GM18519 (cell line): ENCODE measurements at regions not wholly inside any gene's neighbourhood (a gene's known extent, or its start where the extent isn't known, plus 50 kb on each side); places are given as distances from the start of the nearest gene placed in this dataset.

Experiments
- ATAC-seq: cut with Tn5 transposase; IDR thresholded peaks from one replicate; pipeline ENCODE4 v1.9.1; 2021; ENCODE audit warnings: mild to moderate bottlenecking, moderate library complexity; ENCODE audit not compliant: unreplicated experiment, low FRiP score

GRCh38 chr6:88263591-88263990 lies 97.4 kb upstream of the CNR1 start:
- no peak for ATAC-seq

DNA sequence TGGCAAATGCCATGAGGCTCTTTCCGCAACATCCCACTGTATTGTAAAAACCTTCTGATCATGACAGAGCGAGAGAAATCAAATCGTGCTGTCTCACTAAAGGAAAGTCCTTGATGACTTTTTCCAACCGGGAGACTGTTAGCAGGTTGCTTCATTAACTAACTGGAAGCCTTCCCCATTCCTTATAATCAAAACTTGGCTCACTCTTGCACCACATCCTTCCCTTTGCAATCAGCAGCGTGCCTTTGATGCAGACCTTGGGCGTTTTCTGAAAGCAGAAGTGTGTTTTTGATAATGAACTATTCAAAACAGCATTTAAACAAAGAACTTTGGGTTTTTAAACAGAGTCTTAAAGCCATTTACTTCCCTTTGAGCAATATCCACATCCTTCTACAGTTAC lies 96.2 kb upstream of the CNR1 start:
- no peak for ATAC-seq

GRCh38 chr6:88251301-88251700 lies 85.2 kb upstream of the CNR1 start:
- no peak for ATAC-seq

DNA sequence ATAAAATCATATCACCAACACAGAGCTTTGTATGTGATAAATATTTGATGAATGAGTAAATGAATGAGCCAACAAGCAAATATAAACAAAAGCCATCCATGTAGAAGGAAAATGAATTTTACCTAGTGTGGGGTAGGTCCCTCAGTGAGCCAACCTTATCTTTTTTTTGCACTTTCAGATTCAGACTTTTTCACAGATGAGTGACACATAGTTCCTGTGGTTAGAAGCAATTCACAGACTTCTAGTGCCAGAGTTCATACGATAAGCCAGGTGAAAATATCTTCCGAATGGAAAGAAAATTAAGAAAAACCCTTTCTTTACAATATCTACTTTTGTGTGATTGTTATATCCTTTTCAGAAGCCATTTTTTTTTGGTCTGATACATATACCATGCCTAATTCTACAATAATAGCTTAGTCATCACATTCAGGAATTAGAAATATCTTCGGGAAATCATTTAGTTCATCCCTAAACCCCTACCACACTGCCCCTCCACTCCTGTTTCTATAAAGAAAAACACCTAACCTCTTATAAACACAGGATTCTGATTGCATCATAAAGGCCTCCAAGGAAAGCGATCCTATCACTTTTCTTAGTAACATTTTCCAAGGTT lies 82.7 kb upstream of the CNR1 start:
- ATAC-seq = no peak

- ATAC-seq = no peak
These were observed 80.5 kb upstream of the CNR1 start for GRCh38 chr6:88246654-88247053.

DNA sequence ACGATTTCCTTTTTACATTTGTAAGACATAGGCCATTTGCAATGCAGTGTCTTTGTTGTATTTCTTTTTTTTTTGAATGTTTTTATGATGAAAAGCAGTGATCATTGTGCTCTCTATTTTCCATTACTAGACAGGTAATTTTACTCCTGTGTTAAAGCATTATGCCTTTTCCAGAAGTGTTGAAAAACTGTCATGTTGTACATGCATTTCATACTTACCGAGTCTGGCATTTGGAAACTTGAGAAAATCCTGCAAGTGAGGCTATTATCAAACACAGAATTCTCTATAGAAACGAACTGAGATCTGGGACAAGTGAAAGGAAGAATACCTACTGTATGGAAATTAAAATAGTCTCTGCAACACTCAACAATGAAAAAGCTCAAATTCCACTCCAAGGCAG lies 78.6 kb upstream of the CNR1 start:
- ATAC-seq = no peak

DNA sequence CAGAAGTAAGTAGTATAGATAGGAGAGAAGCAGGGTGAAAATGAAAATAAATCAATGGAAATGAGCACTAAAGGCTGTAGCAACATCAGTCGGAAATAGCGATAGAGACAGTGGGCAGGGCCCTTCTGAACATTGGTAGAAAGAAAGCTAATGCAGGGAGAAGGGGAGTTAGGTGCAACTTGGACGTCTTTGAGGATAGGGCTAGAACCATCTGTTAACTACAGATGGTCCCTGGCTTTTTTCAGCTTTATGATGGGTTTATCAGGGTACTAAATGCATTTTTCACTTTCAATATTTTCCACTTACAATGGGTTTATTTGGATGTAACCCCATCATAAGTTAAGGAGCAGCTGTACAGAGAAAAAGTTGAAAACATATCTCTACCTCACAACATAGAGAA lies 72.8 kb upstream of the CNR1 start:
- no peak for ATAC-seq

- peak; percentile 49 for ATAC-seq
These were observed 71.9 kb upstream of the CNR1 start for GRCh38 chr6:88238065-88238464.

DNA sequence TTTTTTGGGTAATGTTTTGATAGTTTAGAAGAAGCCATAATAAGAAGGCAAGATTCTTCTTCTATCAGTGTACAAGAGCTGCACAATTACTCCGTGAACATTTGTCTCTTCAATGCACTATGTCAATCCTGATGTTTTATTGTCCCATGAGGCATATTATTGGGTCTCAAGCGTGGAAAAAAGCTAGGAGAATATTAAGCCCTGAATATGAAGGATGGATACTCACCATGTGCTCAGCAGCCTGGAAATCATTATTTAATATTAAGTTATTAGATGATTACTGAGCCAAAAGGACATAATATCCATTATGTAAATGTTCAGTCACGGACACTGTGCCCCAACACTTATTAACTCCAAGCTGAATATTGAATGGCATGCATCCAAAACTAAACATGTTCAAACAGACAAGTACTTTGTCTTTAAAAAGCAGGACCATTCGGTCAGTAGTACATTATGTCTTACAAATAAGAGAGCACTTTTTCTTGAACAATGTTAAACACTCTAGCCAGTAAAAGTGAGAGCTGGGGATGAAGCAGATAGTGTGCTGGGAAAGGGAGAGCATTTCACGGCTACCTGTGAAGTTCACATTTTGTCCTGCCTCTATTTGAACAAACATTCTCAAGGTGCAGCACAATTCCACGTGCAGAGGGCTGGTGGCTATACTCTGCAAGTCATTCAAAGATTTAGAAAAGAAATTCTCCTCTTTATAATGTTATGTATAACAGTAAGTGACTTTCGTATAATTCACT lies 70.6 kb upstream of the CNR1 start:
- no peak for ATAC-seq

- ATAC-seq = no peak
These were observed 66.6 kb upstream of the CNR1 start for GRCh38 chr6:88232753-88233152.

GRCh38 chr6:88223298-88223697 lies 57.2 kb upstream of the CNR1 start:
- no peak for ATAC-seq

GRCh38 chr6:88220493-88220892 lies 54.3 kb upstream of the CNR1 start:
- no peak for ATAC-seq

DNA sequence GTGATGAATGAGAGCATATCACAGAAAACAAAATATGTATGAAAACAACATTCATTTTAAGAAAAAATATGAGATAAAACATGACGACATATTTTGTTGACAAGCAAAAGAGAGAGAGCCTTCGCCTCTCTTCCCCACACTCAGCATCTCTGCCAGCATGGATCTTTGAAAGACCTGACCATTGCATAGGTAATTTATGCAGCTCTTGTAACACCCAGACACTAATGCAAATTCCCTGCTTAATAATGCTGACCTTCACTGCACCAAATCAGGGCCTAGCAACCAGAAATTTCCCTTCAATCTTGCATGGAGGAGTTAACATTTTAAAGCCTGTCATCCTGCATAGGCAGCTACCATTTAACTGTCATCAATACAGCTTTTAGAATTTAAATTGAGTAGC lies 50.0 kb upstream of the CNR1 start:
- no peak for ATAC-seq
